A549 (cell line): ENCODE measurements at regions not wholly inside any gene's neighbourhood (a gene's known extent, or its start where the extent isn't known, plus 50 kb on each side); places are given as distances from the start of the nearest gene placed in this dataset.

Experiments used
- ATAC-seq, 2 experiments: fragments of 200-7000 bp in 1 of 2; fragments of >200 bp in 1 of 2; cut with Nextera tagmentation in 1 of 2; cut with Tn5 transposase in 1 of 2; 3 replicates each; pipeline versions ENCODE4 v1.8.0 to v1.9.1; 2018 to 2020; ENCODE audit warnings: mild to moderate bottlenecking in 1 of 2, moderate library complexity in 1 of 2
- CTCF ChIA-PET: fragments of 300-600 bp; sonication (Branson Sonifier 250); formaldehyde crosslinking; extraction: SDS; loops from one replicate; lab custom pipeline; 2021; ENCODE audit warnings: antibody characterized with exemption, inconsistent platforms; lab: Yijun Ruan, JAX
- POLR2A ChIA-PET: fragments of 350-600 bp; formaldehyde crosslinking; extraction: SDS; loops from one replicate; lab custom pipeline; 2021; ENCODE audit warnings: antibody characterized with exemption, inconsistent platforms; lab: Yijun Ruan, JAX
- DNase-seq, 2 experiments: peaks; one replicate each; pipeline versions ENCODE4 v3.0.0 to v3.0.0-alpha.2; 2011 to 2016; ENCODE audit warnings: low read depth in 1 of 2, low spot score in 1 of 2
- FAIRE-seq: peaks from 2 replicates; lab custom pipeline; 2011; peaks lifted over from hg19 to GRCh38; lab: Jason Lieb, UNC
- H3K27ac ChIP-seq, 2 experiments: fragments of >200 bp; sonication (Bioruptor Twin); formaldehyde crosslinking; 3 replicates each; pipeline ENCODE4 v1.5.1; 2016 to 2017
- H3K4me1 ChIP-seq: fragments of >200 bp; sonication (Bioruptor Twin); formaldehyde crosslinking; 3 replicates; pipeline ENCODE4 v1.6.1; 2016
- H3K4me2 ChIP-seq: fragments of >200 bp; sonication (Bioruptor Twin); formaldehyde crosslinking; 3 replicates; pipeline ENCODE4 v1.6.1; 2016
- H3K4me3 ChIP-seq: fragments of >200 bp; sonication (Bioruptor Twin); formaldehyde crosslinking; 3 replicates; pipeline ENCODE4 v1.5.1; 2016
- H3K9me3 ChIP-seq: fragments of >200 bp; sonication (Bioruptor Twin); formaldehyde crosslinking; 3 replicates; pipeline ENCODE4 v1.6.1; 2016
- CBX2 ChIP-seq: fragments of 200-600 bp; sonication (generic); IDR thresholded peaks from 2 replicates; pipeline ENCODE4 v1.6.1; 2016; ENCODE audit warnings: low read depth, mild to moderate bottlenecking, borderline replicate concordance
- CBX8 ChIP-seq: fragments of 200-600 bp; sonication (generic); IDR thresholded peaks from 2 replicates; pipeline ENCODE4 v1.6.1; 2016
- CHD4 ChIP-seq: fragments of 200-600 bp; sonication (generic); IDR thresholded peaks from 2 replicates; pipeline ENCODE4 v1.6.1; 2016; ENCODE audit warnings: antibody characterized with exemption, mild to moderate bottlenecking, borderline replicate concordance
- EHF ChIP-seq: fragments of 250-450 bp; sonication (Bioruptor Pico); IDR thresholded peaks from 2 replicates; pipeline ENCODE4 v1.5.0; 2020; ENCODE audit warnings: mild to moderate bottlenecking
- EP300 ChIP-seq, 2 experiments: fragments of >200 bp; sonication (Bioruptor Twin); formaldehyde crosslinking; IDR thresholded peaks; 2 replicates in 1 of 2; 3 replicates in 1 of 2; pipeline ENCODE4 v1.6.1; 2016 to 2017
- ESRRA ChIP-seq: fragments of 150-350 bp; IDR thresholded peaks from 2 replicates; pipeline ENCODE4 v1.6.1; 2014; ENCODE audit warnings: mild to moderate bottlenecking, low read length, borderline replicate concordance
- FOSB ChIP-seq: fragments of 250-450 bp; sonication (Bioruptor Pico); IDR thresholded peaks from 2 replicates; pipeline ENCODE4 v1.5.0; 2020; ENCODE audit warnings: mild to moderate bottlenecking, moderate library complexity
- FOXS1 ChIP-seq: fragments of 250-450 bp; sonication (Bioruptor Pico); IDR thresholded peaks from 2 replicates; pipeline ENCODE4 v1.5.0; 2020; ENCODE audit warnings: mild to moderate bottlenecking, moderate library complexity
- GATA3 ChIP-seq: IDR thresholded peaks from 2 replicates; pipeline ENCODE4 v1.6.1; 2012; ENCODE audit warnings: borderline replicate concordance
- HOXA7 ChIP-seq: fragments of 250-450 bp; sonication (Bioruptor Pico); IDR thresholded peaks from 2 replicates; pipeline ENCODE4 v1.5.0; 2020; ENCODE audit warnings: mild to moderate bottlenecking, moderate library complexity
- HOXB13 ChIP-seq: fragments of 250-450 bp; sonication (Bioruptor Pico); IDR thresholded peaks from 2 replicates; pipeline ENCODE4 v1.5.0; 2020; ENCODE audit warnings: low read depth, mild to moderate bottlenecking, moderate library complexity
- HOXB5 ChIP-seq: fragments of 250-450 bp; sonication (Bioruptor Pico); IDR thresholded peaks from 2 replicates; pipeline ENCODE4 v1.5.0; 2020; ENCODE audit warnings: mild to moderate bottlenecking, moderate library complexity
- JUN ChIP-seq, 2 experiments: fragments of >200 bp; sonication (Bioruptor Twin); formaldehyde crosslinking; IDR thresholded peaks; 2 replicates in 1 of 2; 3 replicates in 1 of 2; pipeline ENCODE4 v1.6.1; 2016 to 2017
- MAZ ChIP-seq: fragments of 150-350 bp; IDR thresholded peaks from 2 replicates; pipeline ENCODE4 v1.6.1; 2014; ENCODE audit warnings: antibody characterized with exemption, low read depth, low read length, borderline replicate concordance
- NFE2L2 ChIP-seq: fragments of 150-350 bp; conservative IDR thresholded peaks from 2 replicates; pipeline ENCODE4 v1.6.1; 2014; ENCODE audit warnings: low read length
- PHF8 ChIP-seq: fragments of 200-600 bp; sonication (generic); IDR thresholded peaks from 2 replicates; pipeline ENCODE4 v1.6.1; 2016; ENCODE audit warnings: low read depth, mild to moderate bottlenecking, antibody characterized with exemption, moderate library complexity, borderline replicate concordance
- POLR2A ChIP-seq: IDR thresholded peaks from 2 replicates; pipeline ENCODE4 v1.6.1; 2012; ENCODE audit warnings: mild to moderate bottlenecking, low read length
- RCOR1 ChIP-seq: fragments of 150-350 bp; IDR thresholded peaks from 2 replicates; pipeline ENCODE4 v1.6.1; 2014; ENCODE audit warnings: antibody characterized with exemption, low read length, low read depth
- RNF2 ChIP-seq: fragments of 200-600 bp; sonication (generic); IDR thresholded peaks from 2 replicates; pipeline ENCODE4 v1.6.1; 2016; ENCODE audit warnings: low read depth, mild to moderate bottlenecking, antibody characterized with exemption, moderate library complexity, borderline replicate concordance
- SREBF2 ChIP-seq: fragments of 450-650 bp; IDR thresholded peaks from 2 replicates; pipeline ENCODE4 v1.6.1; 2014; ENCODE audit warnings: mild to moderate bottlenecking, moderate library complexity
- TFCP2L1 ChIP-seq: fragments of 250-450 bp; sonication (Bioruptor Pico); IDR thresholded peaks from 2 replicates; pipeline ENCODE4 v1.5.0; 2021; ENCODE audit warnings: mild to moderate bottlenecking
- ZC3H11A ChIP-seq: fragments of 450-650 bp; IDR thresholded peaks from 2 replicates; pipeline ENCODE4 v1.6.1; 2014; ENCODE audit warnings: antibody characterized with exemption, mild to moderate bottlenecking
- ZSCAN20 ChIP-seq: fragments of 250-450 bp; sonication (Bioruptor Pico); IDR thresholded peaks from 2 replicates; pipeline ENCODE4 v1.8.0; 2022; ENCODE audit warnings: mild to moderate bottlenecking, moderate library complexity
- WGBS: methylation state at CpG from one replicate; pipeline ENCODE4 v1.1.6; 2017; ENCODE audit errors: missing lambda C conversion rate; 5-methylcytosine and 5-hydroxymethylcytosine counted together
- TF ChIP-seq, protein P1 (sequence below): fragments of 150-350 bp; IDR thresholded peaks from 2 replicates; pipeline ENCODE4 v1.6.1; 2014; ENCODE audit warnings: low read depth, mild to moderate bottlenecking, low read length
- TF ChIP-seq, protein P2 (sequence below): fragments of >200 bp; sonication (Bioruptor Twin); formaldehyde crosslinking; IDR thresholded peaks from 2 replicates; pipeline ENCODE4 v1.6.1; 2016
- TF ChIP-seq, protein P3 (sequence below): fragments of >200 bp; sonication (Bioruptor Twin); formaldehyde crosslinking; IDR thresholded peaks from 3 replicates; pipeline ENCODE4 v1.6.1; 2016

DNA sequence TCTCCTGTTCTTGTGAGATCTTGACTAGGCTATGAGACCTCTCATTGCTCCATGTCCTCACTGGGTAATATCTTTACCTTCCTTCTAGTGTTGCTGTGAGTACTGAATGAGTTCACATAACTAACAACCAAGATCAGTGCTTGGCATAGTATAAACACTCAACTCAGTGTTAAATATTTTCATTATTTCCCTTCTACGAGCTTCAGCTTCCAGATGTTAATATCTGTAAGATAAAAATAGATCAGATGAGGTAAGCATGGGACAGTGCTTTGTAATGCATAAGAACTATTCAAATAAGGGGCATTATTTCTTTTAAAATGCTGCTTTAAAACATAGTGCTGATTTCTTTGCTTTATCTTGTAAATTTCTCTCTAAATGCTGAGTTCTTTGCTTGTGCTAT lies 130.8 kb downstream of the DIPK2A start:
- Histone ChIP-seq H3K4me2 (no peak overlapping the region), H3K4me1 (no peaks in the 10 kb centered on the region), H3K4me3 (no peak overlapping the region), H3K9me3 (no peaks in the 10 kb centered on the region), H3K27ac (no peak overlapping the region)
- TF ChIP-seq, protein P1, sequence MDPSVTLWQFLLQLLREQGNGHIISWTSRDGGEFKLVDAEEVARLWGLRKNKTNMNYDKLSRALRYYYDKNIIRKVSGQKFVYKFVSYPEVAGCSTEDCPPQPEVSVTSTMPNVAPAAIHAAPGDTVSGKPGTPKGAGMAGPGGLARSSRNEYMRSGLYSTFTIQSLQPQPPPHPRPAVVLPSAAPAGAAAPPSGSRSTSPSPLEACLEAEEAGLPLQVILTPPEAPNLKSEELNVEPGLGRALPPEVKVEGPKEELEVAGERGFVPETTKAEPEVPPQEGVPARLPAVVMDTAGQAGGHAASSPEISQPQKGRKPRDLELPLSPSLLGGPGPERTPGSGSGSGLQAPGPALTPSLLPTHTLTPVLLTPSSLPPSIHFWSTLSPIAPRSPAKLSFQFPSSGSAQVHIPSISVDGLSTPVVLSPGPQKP = no peak
- TF ChIP-seq ZSCAN20 (CRISPR knock-in tag) (no peak), CBX8 (no peak), JUN (IDR thresholded peaks at IDR 0.05) (no peak), ESRRA (no peak)
- WGBS = 3% methylated on average over 1 of the region's 1 CpG
- FAIRE-seq (no peak), DNase-seq (no peak), ATAC-seq (no peak)
- ChIA-PET CTCF (no interaction called here), POLR2A (no interaction called here)

DNA sequence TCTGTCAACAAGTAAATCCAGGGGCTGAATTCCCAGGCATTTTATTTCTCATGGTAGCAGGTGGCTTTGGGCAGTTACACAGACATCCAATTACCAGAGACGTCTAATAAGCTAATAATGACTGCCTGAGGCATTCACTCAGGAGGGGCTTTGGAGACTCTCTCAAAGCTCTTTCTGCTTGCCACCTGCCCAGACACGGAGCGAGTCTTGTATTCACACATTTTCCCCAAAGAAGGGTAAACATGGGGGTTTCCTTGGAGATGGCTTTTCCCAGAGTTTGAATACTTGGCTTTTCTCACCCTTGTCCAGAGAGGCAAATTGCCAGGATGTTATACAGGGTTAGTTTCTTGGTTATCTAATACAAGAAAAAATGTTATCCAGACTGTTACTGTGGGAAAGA lies 132.6 kb downstream of the DIPK2A start:
- ATAC-seq = no peak
- no peak for DNase-seq
- Histone ChIP-seq H3K9me3 (no peaks in the 10 kb centered on the region), H3K4me3 (no peak overlapping the region), H3K27ac (no peak overlapping the region), H3K4me2 (no peak overlapping the region), H3K4me1 (no peaks in the 10 kb centered on the region)
- TF ChIP-seq RNF2 = no peak
- no peak for TF ChIP-seq CBX8
- no peak for TF ChIP-seq EHF (CRISPR knock-in tag)
- no peak for TF ChIP-seq HOXB13 (CRISPR knock-in tag)
- no peak for TF ChIP-seq SREBF2
- TF ChIP-seq HOXA7 (CRISPR knock-in tag) = no peak
- no peak for TF ChIP-seq CBX2
- no peak for TF ChIP-seq POLR2A
- no peak for TF ChIP-seq RCOR1
- TF ChIP-seq TFCP2L1 = no peak
- no peak for TF ChIP-seq NFE2L2
- TF ChIP-seq CHD4 = no peak
- no peak for TF ChIP-seq MAZ
- no peak for TF ChIP-seq EP300 (IDR thresholded peaks at IDR 0.05)
- no peak for TF ChIP-seq FOSB (CRISPR knock-in tag)
- POLR2A ChIA-PET = no interaction called here
- CTCF ChIA-PET = interaction anchor here (0.7 kb wide), 1 partner anchor 9 kb away, joined by 5 read pairs; no protein-coding TSS in a partner anchor
- FAIRE-seq = no peak
- 37% methylated on average over 3 of the region's 3 CpGs for WGBS

DNA sequence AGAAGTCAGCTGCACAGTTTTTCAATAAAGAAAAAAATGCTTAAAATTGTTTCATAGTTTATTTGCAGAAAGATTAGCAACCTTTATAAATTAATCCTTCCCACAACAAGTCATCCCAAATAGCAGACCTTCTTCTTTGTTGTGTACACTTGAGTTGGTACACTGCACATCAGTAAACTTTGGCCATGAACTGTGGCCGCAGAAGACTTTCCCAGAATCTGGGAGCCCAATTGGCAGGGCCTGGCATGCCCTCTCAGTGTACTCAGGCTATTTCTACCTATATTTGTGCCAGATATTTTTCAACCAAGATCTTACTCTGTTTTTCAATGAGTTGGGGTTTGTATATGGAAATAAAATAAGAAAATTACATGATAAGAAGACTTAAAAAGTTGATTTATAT lies 133.1 kb downstream of the DIPK2A start:
- TF ChIP-seq, protein P1 = no peak
- TF ChIP-seq FOSB (CRISPR knock-in tag) (no peak), GATA3 (no peak), ZC3H11A (no peak), EP300 (IDR thresholded peaks at IDR 0.05) (no peak), NFE2L2 (no peak), PHF8 (no peak), HOXB5 (CRISPR knock-in tag) (no peak), FOXS1 (CRISPR knock-in tag) (no peak)
- TF ChIP-seq, protein P2, sequence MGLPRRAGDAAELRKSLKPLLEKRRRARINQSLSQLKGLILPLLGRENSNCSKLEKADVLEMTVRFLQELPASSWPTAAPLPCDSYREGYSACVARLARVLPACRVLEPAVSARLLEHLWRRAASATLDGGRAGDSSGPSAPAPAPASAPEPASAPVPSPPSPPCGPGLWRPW = no peak
- TF ChIP-seq, protein P3, sequence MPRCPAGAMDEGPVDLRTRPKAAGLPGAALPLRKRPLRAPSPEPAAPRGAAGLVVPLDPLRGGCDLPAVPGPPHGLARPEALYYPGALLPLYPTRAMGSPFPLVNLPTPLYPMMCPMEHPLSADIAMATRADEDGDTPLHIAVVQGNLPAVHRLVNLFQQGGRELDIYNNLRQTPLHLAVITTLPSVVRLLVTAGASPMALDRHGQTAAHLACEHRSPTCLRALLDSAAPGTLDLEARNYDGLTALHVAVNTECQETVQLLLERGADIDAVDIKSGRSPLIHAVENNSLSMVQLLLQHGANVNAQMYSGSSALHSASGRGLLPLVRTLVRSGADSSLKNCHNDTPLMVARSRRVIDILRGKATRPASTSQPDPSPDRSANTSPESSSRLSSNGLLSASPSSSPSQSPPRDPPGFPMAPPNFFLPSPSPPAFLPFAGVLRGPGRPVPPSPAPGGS = no peak
- CTCF ChIA-PET = no interaction called here
- DNase-seq (no peak), FAIRE-seq (no peak), ATAC-seq (no peak)
- H3K4me2 ChIP-seq = no peak overlapping the region
- H3K4me1 ChIP-seq = no peaks in the 10 kb centered on the region
- no peak overlapping the region for H3K4me3 ChIP-seq
- WGBS = 39% methylated on average over 1 of the region's 1 CpG
- H3K9me3 ChIP-seq = no peaks in the 10 kb centered on the region
- POLR2A ChIA-PET = no interaction called here
- H3K27ac ChIP-seq = no peak overlapping the region
